Calu3 (cell line): ENCODE measurements at regions not wholly inside any gene's neighbourhood (a gene's known extent, or its start where the extent isn't known, plus 50 kb on each side); places are given as distances from the start of the nearest gene placed in this dataset.

ENCODE experiments used
- BruUV-seq: library from RNA; stranded (reverse); fragments of 400-500 nt; replicated peaks from 2 replicates; lab custom pipeline; 2021; lab: Mats Ljungman, UMichigan
- CTCF ChIA-PET: fragments of 300-600 bp; sonication (Branson Sonifier 250); formaldehyde crosslinking; loops from one replicate; lab custom pipeline; 2022; ENCODE audit warnings: antibody characterized with exemption; lab: Charles Lee
- DNase-seq: peaks from one replicate; pipeline ENCODE4 v3.0.0; 2022
- H3K27ac Mint-ChIP-seq: one replicate; pipeline ENCODE4 v1.8.0; 2022; ENCODE audit warnings: mixed read lengths; ENCODE audit not compliant: unreplicated experiment
- H3K27me3 Mint-ChIP-seq: one replicate; pipeline ENCODE4 v1.8.0; 2022; ENCODE audit warnings: mixed read lengths; ENCODE audit not compliant: unreplicated experiment
- H3K36me3 Mint-ChIP-seq: one replicate; pipeline ENCODE4 v1.8.0; 2022; ENCODE audit warnings: mild to moderate bottlenecking, moderate library complexity, mixed read lengths; ENCODE audit not compliant: insufficient read depth, unreplicated experiment
- H3K4me1 Mint-ChIP-seq: one replicate; pipeline ENCODE4 v1.8.0; 2022; ENCODE audit warnings: mild to moderate bottlenecking, low read depth, mixed read lengths; ENCODE audit not compliant: unreplicated experiment
- H3K4me3 Mint-ChIP-seq: one replicate; pipeline ENCODE4 v1.8.0; 2022; ENCODE audit warnings: mild to moderate bottlenecking, low read depth, moderate library complexity, mixed read lengths; ENCODE audit not compliant: unreplicated experiment
- H3K9me3 Mint-ChIP-seq: one replicate; pipeline ENCODE4 v1.8.0; 2022; ENCODE audit warnings: low read depth, mixed read lengths; ENCODE audit not compliant: unreplicated experiment
- CTCF ChIP-seq: fragments of 200-600 bp; IDR thresholded peaks from one replicate; pipeline ENCODE4 v1.8.0; 2022; ENCODE audit warnings: antibody characterized with exemption; ENCODE audit not compliant: unreplicated experiment
- intact Hi-C: fragments of 100-400 bp; cut with micrococcal nuclease; formaldehyde crosslinking; loops from one replicate; pipeline ENCODE4 v1.10.0; 2022; ENCODE audit not compliant: unreplicated experiment

GRCh38 chr2:55986700-55987440 is 63.3 kb upstream of the EFEMP1 start:
- TF ChIP-seq CTCF: no peak
- no TSS peak for BruUV-seq
- Mint-ChIP-seq H3K27me3 (no peaks in the 10 kb centered on the region), H3K4me3 (no peak overlapping the region), H3K4me1 (peaks cover 2% of the 10 kb centered on the region), H3K27ac (no peak overlapping the region), H3K9me3 (no peaks in the 10 kb centered on the region), H3K36me3 (no peaks in the 10 kb centered on the region)
- intact Hi-C loops: no loop called here
- no peak for DNase-seq
- CTCF ChIA-PET: no interaction called here

- BruUV-seq: no TSS peak
- no peaks in the 10 kb centered on the region for H3K27me3 Mint-ChIP-seq
- intact Hi-C loops: no loop called here
- H3K9me3 Mint-ChIP-seq: no peaks in the 10 kb centered on the region
- no peaks in the 10 kb centered on the region for H3K36me3 Mint-ChIP-seq
- no peak overlapping the region for H3K27ac Mint-ChIP-seq
- no peak for DNase-seq
- H3K4me1 Mint-ChIP-seq: peaks cover 16% of the 10 kb centered on the region
- CTCF ChIA-PET: no interaction called here
- no peak for TF ChIP-seq CTCF
- no peak overlapping the region for H3K4me3 Mint-ChIP-seq
These were observed 65.8 kb upstream of the EFEMP1 start for GRCh38 chr2:55989405-55989804.

- Mint-ChIP-seq H3K4me3 (no peak overlapping the region), H3K36me3 (no peaks in the 10 kb centered on the region), H3K9me3 (no peaks in the 10 kb centered on the region), H3K27ac (peak overlapping the region; percentile 6), H3K4me1 (peaks cover 16% of the 10 kb centered on the region), H3K27me3 (no peaks in the 10 kb centered on the region)
- intact Hi-C loops: no loop called here
- TF ChIP-seq CTCF: no peak
- BruUV-seq: no TSS peak
- CTCF ChIA-PET: no interaction called here
- DNase-seq: no peak
These were observed 68.9 kb upstream of the EFEMP1 start for GRCh38 chr2:55992455-55992854.

GRCh38 chr2:55993685-55994084 is 70.1 kb upstream of the EFEMP1 start:
- TF ChIP-seq CTCF: no peak
- BruUV-seq: no TSS peak
- Mint-ChIP-seq H3K36me3 (no peaks in the 10 kb centered on the region), H3K4me3 (no peak overlapping the region), H3K9me3 (no peaks in the 10 kb centered on the region), H3K4me1 (peaks cover 16% of the 10 kb centered on the region), H3K27me3 (no peaks in the 10 kb centered on the region), H3K27ac (no peak overlapping the region)
- no peak for DNase-seq
- CTCF ChIA-PET: no interaction called here
- intact Hi-C loops: no loop called here
